PC-9 (cell line): ENCODE measurements at regions not wholly inside any gene's neighbourhood (a gene's known extent, or its start where the extent isn't known, plus 50 kb on each side); places are given as distances from the start of the nearest gene placed in this dataset.

Source experiments
- BruUV-seq: library from RNA; stranded (reverse); fragments of 400-500 nt; replicated peaks from 2 replicates; lab custom pipeline; 2021; lab: Mats Ljungman, UMichigan
- CTCF ChIA-PET: fragments of 300-600 bp; sonication (Branson Sonifier 250); formaldehyde crosslinking; loops from one replicate; lab custom pipeline; 2022; ENCODE audit warnings: antibody characterized with exemption; lab: Charles Lee
- POLR2A ChIA-PET: fragments of 300-600 bp; sonication (Branson Sonifier 250); formaldehyde crosslinking; loops from one replicate; lab custom pipeline; 2022; ENCODE audit warnings: antibody characterized with exemption; ENCODE audit not compliant: unreplicated experiment; lab: Charles Lee
- DNase-seq, 2 experiments: peaks; one replicate each; pipeline versions ENCODE4 v3.0.0 to v3.0.0-alpha.2; 2015 to 2022; ENCODE audit warnings: mixed read lengths in 1 of 2
- H2AFZ ChIP-seq: fragments of 200-600 bp; sonication (generic); 2 replicates; pipeline ENCODE4 v1.8.1; 2017; ENCODE audit warnings: antibody characterized with exemption
- H3F3A ChIP-seq: fragments of 200-600 bp; sonication (generic); 2 replicates; pipeline ENCODE4 v1.8.1; 2017; ENCODE audit warnings: antibody characterized with exemption, mild to moderate bottlenecking, low read depth; ENCODE audit not compliant: insufficient read depth
- H3K27ac ChIP-seq: fragments of 200-600 bp; sonication (generic); 2 replicates; pipeline ENCODE4 v1.6.1; 2016; ENCODE audit warnings: mixed run types
- H3K27me3 ChIP-seq: fragments of 200-600 bp; sonication (generic); 2 replicates; pipeline ENCODE4 v1.6.1; 2016; ENCODE audit warnings: low read depth, mixed run types; ENCODE audit not compliant: insufficient read depth
- H3K36me3 ChIP-seq: fragments of 200-600 bp; sonication (generic); 2 replicates; pipeline ENCODE4 v1.6.1; 2016; ENCODE audit warnings: low read depth, mixed run types
- H3K4me1 ChIP-seq: fragments of 200-600 bp; sonication (generic); replicated peaks from 2 replicates; pipeline ENCODE4 v1.6.1; 2016; ENCODE audit warnings: mixed run types; ENCODE audit not compliant: insufficient read depth
- H3K4me2 ChIP-seq: fragments of 200-600 bp; sonication (generic); 2 replicates; pipeline ENCODE4 v1.6.1; 2017; ENCODE audit warnings: mixed run types
- H3K4me3 ChIP-seq: fragments of 200-600 bp; sonication (generic); 2 replicates; pipeline ENCODE4 v1.6.1; 2016; ENCODE audit warnings: mixed run types
- H3K79me2 ChIP-seq: fragments of 200-600 bp; sonication (generic); 2 replicates; pipeline ENCODE4 v1.6.1; 2017; ENCODE audit warnings: low read depth, mixed run types
- H3K9me2 ChIP-seq: fragments of 200-600 bp; sonication (generic); 2 replicates; pipeline ENCODE4 v1.8.1; 2017; ENCODE audit warnings: mild to moderate bottlenecking; ENCODE audit not compliant: insufficient read depth
- H3K9me3 ChIP-seq: fragments of 200-600 bp; sonication (generic); 2 replicates; pipeline ENCODE4 v1.8.1; 2016; ENCODE audit warnings: low read depth; ENCODE audit not compliant: insufficient read depth
- H4K20me1 ChIP-seq: fragments of 200-600 bp; sonication (generic); 2 replicates; pipeline ENCODE4 v1.8.1; 2017; ENCODE audit not compliant: insufficient read depth
- CTCF ChIP-seq: fragments of 200-600 bp; sonication (generic); conservative IDR thresholded peaks from 2 replicates; pipeline ENCODE4 v1.6.1; 2017; ENCODE audit warnings: mixed run types, antibody characterized with exemption, mild to moderate bottlenecking, moderate library complexity
- EZH2 ChIP-seq: fragments of 200-600 bp; sonication (generic); IDR thresholded peaks from 2 replicates; pipeline ENCODE4 v1.8.0; 2017; ENCODE audit warnings: antibody characterized with exemption, low read depth
- intact Hi-C: fragments of 100-400 bp; cut with micrococcal nuclease; formaldehyde crosslinking; loops from one replicate; pipeline ENCODE4 v1.10.0; 2022; ENCODE audit not compliant: unreplicated experiment

- H3K36me3 ChIP-seq = no peaks in the 10 kb centered on the region
- H4K20me1 ChIP-seq = no peaks in the 10 kb centered on the region
- no peak overlapping the region for H3K4me2 ChIP-seq
- ChIA-PET POLR2A (no interaction called here), CTCF (no interaction called here)
- no peaks in the 10 kb centered on the region for H3K79me2 ChIP-seq
- H3F3A ChIP-seq = no peaks in the 10 kb centered on the region
- no peak overlapping the region for H2AFZ ChIP-seq
- H3K27me3 ChIP-seq = peaks cover 93% of the 10 kb centered on the region
- no peaks in the 10 kb centered on the region for H3K4me1 ChIP-seq
- DNase-seq = no peak
- TF ChIP-seq CTCF = no peak
- no peak for TF ChIP-seq EZH2
- H3K27ac ChIP-seq = no peak overlapping the region
- H3K9me2 ChIP-seq = no peaks in the 10 kb centered on the region
- BruUV-seq = no TSS peak
- no peaks in the 10 kb centered on the region for H3K9me3 ChIP-seq
- intact Hi-C loops = no loop called here
- H3K4me3 ChIP-seq = no peak overlapping the region
Measured at GRCh38 chr11:131195661-131196517, 174.5 kb upstream of the NTM start.

DNA sequence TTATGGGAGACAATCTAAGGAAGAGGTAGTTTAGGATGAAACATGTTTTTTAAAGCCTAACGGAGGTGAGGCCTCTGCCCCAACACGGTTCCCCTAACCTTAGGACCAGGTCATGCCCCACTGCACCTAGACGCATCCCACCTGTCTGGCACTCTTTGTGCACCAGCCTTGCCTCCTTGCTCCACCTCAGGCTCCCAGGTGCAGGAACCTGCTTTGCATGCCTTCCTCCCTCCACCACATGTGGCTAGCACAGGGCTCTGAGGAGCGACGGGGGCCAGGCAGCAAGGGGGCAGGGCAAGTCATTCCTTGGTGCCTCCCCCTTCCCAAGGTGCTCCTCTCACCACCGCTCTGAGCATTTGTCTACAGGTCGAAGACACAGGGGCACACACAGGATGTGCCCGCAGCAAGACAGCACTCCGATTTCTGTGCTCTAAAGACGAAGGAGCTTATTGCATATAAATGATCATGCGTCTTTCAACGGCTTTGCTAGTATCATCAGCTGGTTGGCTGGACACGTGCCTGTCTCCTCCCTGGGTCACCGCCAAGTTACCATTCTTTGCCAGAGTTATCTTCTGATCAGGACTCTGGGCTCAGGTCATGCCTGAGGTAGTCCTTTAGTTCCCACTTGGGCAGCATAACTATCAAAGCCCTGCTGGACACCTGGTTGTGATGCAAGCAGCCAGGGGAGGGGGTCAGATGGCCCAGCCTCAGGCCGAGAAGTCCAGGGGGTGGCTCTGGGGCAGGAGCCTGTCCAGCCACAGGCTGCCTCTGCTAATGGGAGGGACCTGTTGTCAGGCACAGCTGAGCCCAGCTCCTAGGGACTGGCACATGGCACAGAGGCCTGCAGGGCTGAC is 172.0 kb upstream of the NTM start:
- no peak overlapping the region for H3K4me2 ChIP-seq
- ChIA-PET CTCF (no interaction called here), POLR2A (no interaction called here)
- H3F3A ChIP-seq = no peaks in the 10 kb centered on the region
- BruUV-seq = no TSS peak
- H3K27me3 ChIP-seq = peaks cover 99% of the 10 kb centered on the region
- no peaks in the 10 kb centered on the region for H4K20me1 ChIP-seq
- H2AFZ ChIP-seq = no peak overlapping the region
- no peak overlapping the region for H3K4me3 ChIP-seq
- H3K79me2 ChIP-seq = no peaks in the 10 kb centered on the region
- no peaks in the 10 kb centered on the region for H3K36me3 ChIP-seq
- no peaks in the 10 kb centered on the region for H3K9me3 ChIP-seq
- no peak for TF ChIP-seq EZH2
- no peak for TF ChIP-seq CTCF
- intact Hi-C loops = no loop called here
- H3K9me2 ChIP-seq = no peaks in the 10 kb centered on the region
- no peak overlapping the region for H3K27ac ChIP-seq
- DNase-seq = no peak
- no peaks in the 10 kb centered on the region for H3K4me1 ChIP-seq

DNA sequence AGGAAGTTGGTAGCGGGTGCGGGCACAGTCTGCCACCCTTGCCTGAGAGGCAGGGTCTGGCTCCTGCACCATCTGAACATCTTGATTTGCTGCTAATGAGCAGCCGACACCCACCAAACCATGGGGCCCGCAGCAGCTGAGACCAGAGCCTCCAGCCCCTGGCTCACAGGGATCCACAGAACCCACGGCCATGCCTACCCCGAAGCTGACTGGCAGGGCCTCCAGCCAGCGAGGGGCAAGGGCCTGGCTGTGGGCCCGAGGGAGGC is 171.5 kb upstream of the NTM start:
- Histone ChIP-seq H3K79me2 (no peaks in the 10 kb centered on the region), H3K36me3 (no peaks in the 10 kb centered on the region), H4K20me1 (no peaks in the 10 kb centered on the region), H2AFZ (no peak overlapping the region), H3K9me2 (no peaks in the 10 kb centered on the region), H3K4me1 (no peaks in the 10 kb centered on the region), H3K4me2 (no peak overlapping the region), H3F3A (no peaks in the 10 kb centered on the region), H3K27me3 (peaks cover 98% of the 10 kb centered on the region), H3K9me3 (no peaks in the 10 kb centered on the region), H3K4me3 (no peak overlapping the region), H3K27ac (no peak overlapping the region)
- no TSS peak for BruUV-seq
- ChIA-PET POLR2A (no interaction called here), CTCF (no interaction called here)
- no peak for TF ChIP-seq CTCF
- no peak for TF ChIP-seq EZH2
- no peak for DNase-seq
- intact Hi-C loops = no loop called here
